GM12891 (cell line): ENCODE measurements at regions not wholly inside any gene's neighbourhood (a gene's known extent, or its start where the extent isn't known, plus 50 kb on each side); places are given as distances from the start of the nearest gene placed in this dataset.

ENCODE experiments used
- PAX5 ChIP-seq: IDR thresholded peaks from 2 replicates; pipeline ENCODE4 v1.6.1; 2011; ENCODE audit warnings: low read length, moderate library complexity, mild to moderate bottlenecking; ENCODE audit not compliant: insufficient read depth, severe bottlenecking
- POLR2A ChIP-seq: IDR thresholded peaks from 2 replicates; pipeline ENCODE4 v1.6.1; 2011; ENCODE audit warnings: low read depth, low read length, control low read depth
- POLR2AphosphoS5 ChIP-seq: IDR thresholded peaks from 2 replicates; pipeline ENCODE4 v1.6.1; 2011; ENCODE audit warnings: low read depth, low read length, control low read depth
- TAF1 ChIP-seq: IDR thresholded peaks from 2 replicates; pipeline ENCODE4 v1.6.1; 2011; ENCODE audit warnings: low read depth, low read length, control low read depth

DNA sequence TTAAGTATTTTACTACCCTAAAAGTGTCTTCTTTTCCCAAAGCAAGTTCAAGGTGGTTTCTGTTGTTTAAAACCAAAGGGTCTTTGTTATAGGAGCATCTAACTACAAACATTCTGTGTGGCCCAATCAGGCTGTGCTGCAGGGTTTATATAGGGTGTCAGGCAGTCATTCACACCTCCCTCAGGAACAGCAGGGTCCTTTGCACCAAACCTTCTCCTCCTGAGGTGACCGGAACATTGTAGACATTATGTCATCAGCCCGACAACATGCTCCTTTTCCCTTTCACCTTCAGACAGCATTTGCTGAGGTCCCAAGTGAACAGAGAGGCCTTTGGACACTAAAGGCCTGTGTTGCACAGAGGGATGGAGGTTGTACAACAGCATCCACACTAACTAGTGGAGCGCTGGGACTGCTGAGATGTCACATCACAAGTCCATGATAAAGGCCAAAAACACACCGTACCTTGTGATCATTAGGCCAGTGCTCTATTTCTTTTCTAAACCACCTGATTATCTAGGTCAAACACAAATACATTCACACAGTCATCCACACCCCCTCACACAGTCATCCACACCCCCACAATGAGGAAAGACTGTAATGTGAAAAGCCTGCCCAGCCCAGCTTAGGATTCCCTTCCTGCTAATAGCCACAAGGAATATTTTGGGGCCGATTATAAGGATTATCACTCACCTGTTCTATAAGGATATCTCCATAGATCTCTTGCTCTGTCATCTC is 123.8 kb upstream of the VLDLR start:
- TF ChIP-seq POLR2A (no peak), POLR2AphosphoS5 (no peak), PAX5 (no peak), TAF1 (no peak)
